B cell (primary cell): ENCODE measurements at regions not wholly inside any gene's neighbourhood (a gene's known extent, or its start where the extent isn't known, plus 50 kb on each side); places are given as distances from the start of the nearest gene placed in this dataset.

ENCODE experiments used
- ATAC-seq: fragments of 200-7000 bp; cut with Tn5 transposase; one replicate; pipeline ENCODE4 v1.10.0; 2021; ENCODE audit warnings: low read depth, mild to moderate bottlenecking, moderate number of reproducible peaks, moderate library complexity
- CTCF ChIA-PET: fragments of 350-600 bp; sonication (Branson Sonifier 250); formaldehyde crosslinking; loops from one replicate; lab custom pipeline; 2021; ENCODE audit warnings: antibody characterized with exemption, inconsistent platforms; lab: Charles Lee
- POLR2A ChIA-PET: fragments of 350-600 bp; sonication (Branson Sonifier 250); formaldehyde crosslinking; loops from one replicate; lab custom pipeline; 2021; ENCODE audit warnings: antibody characterized with exemption; lab: Charles Lee
- DNase-seq: peaks from one replicate; pipeline ENCODE4 v3.0.0; 2013
- H2AFZ ChIP-seq: 2 replicates; pipeline ENCODE4 v1.6.1; 2012; ENCODE audit warnings: mild to moderate bottlenecking, low read depth, low read length; ENCODE audit not compliant: insufficient read depth, poor library complexity, severe bottlenecking
- H3K27ac ChIP-seq, 2 donors: 1 replicate in 1 of 2; 2 replicates in 1 of 2; pipeline ENCODE4 v1.5.1; 2012 to 2013; ENCODE audit warnings: low read length in 2 of 2, mild to moderate bottlenecking in 2 of 2, moderate library complexity in 1 of 2
- H3K27me3 ChIP-seq, 4 experiments: fragments of 200-600 bp in 1 of 4; sonication (generic) in 1 of 4; replicated peaks in 1 of 4; 1 replicate in 2 of 4; 2 replicates in 2 of 4; pipeline versions ENCODE4 v1.6.1 to v1.7.0; 2013 to 2016; ENCODE audit warnings: low read length in 3 of 4, mild to moderate bottlenecking in 2 of 4, mixed read lengths in 1 of 4, moderate library complexity in 1 of 4; ENCODE audit not compliant: insufficient read depth in 4 of 4, control insufficient read depth in 3 of 4; ENCODE audit errors: control extremely low read depth in 1 of 4
- H3K36me3 ChIP-seq, 2 experiments: replicated peaks in 1 of 2; 1 replicate in 1 of 2; 2 replicates in 1 of 2; pipeline versions ENCODE4 v1.6.1 to v1.7.1; 2013; ENCODE audit warnings: low read length in 1 of 2; ENCODE audit not compliant: insufficient read depth in 2 of 2, control insufficient read depth in 1 of 2; ENCODE audit errors: control extremely low read depth in 1 of 2, extremely low read depth in 1 of 2
- H3K4me1 ChIP-seq, 2 donors: fragments of 200-600 bp in 1 of 2; sonication (generic) in 1 of 2; 1 replicate in 1 of 2; 2 replicates in 1 of 2; pipeline versions ENCODE4 v1.5.1 to v1.6.1; 2013 to 2017; ENCODE audit warnings: low read length in 2 of 2; ENCODE audit not compliant: control insufficient read depth in 2 of 2, insufficient read depth in 2 of 2
- H3K4me2 ChIP-seq: replicated peaks from 2 replicates; pipeline ENCODE3; 2012; ENCODE audit warnings: mild to moderate bottlenecking, low read depth, low read length; ENCODE audit not compliant: poor library complexity, severe bottlenecking
- H3K4me3 ChIP-seq, 5 experiments: fragments of 200-600 bp in 1 of 5; sonication (generic) in 1 of 5; 1 replicate in 3 of 5; 2 replicates in 2 of 5; pipeline versions ENCODE4 v1.5.1 to v1.7.0; 2011 to 2016; ENCODE audit warnings: low read length in 4 of 5, mild to moderate bottlenecking in 4 of 5, low read depth in 2 of 5, control low read depth in 1 of 5, moderate library complexity in 1 of 5; ENCODE audit not compliant: insufficient read depth in 1 of 5; ENCODE audit errors: control extremely low read depth in 1 of 5, extremely low read depth in 1 of 5
- H3K79me2 ChIP-seq: fragments of 200-600 bp; sonication (generic); one replicate; pipeline ENCODE4 v1.6.0; 2016; ENCODE audit warnings: low read length; ENCODE audit not compliant: control insufficient read depth, insufficient read depth
- H3K9ac ChIP-seq: fragments of 200-600 bp; sonication (generic); 2 replicates; pipeline ENCODE4 v1.6.1; 2017; ENCODE audit warnings: mild to moderate bottlenecking, low read length, moderate library complexity
- H3K9me3 ChIP-seq, 3 donors: one replicate each; pipeline versions ENCODE4 v1.6.1 to v1.7.1; 2013; ENCODE audit warnings: low read length in 2 of 3; ENCODE audit not compliant: control insufficient read depth in 2 of 3, insufficient read depth in 1 of 3; ENCODE audit errors: control extremely low read depth in 1 of 3
- H4K20me1 ChIP-seq: 2 replicates; pipeline ENCODE4 v1.6.0; 2012; ENCODE audit warnings: mild to moderate bottlenecking, low read length; ENCODE audit not compliant: insufficient read depth, control insufficient read depth, poor library complexity, severe bottlenecking
- H3K27ac Mint-ChIP-seq: one replicate; pipeline ENCODE4 v1.8.0; 2021; ENCODE audit warnings: mixed read lengths
- H3K27me3 Mint-ChIP-seq: one replicate; pipeline ENCODE4 v1.8.0; 2021; ENCODE audit warnings: mixed read lengths
- H3K4me1 Mint-ChIP-seq: one replicate; pipeline ENCODE4 v1.8.0; 2021; ENCODE audit warnings: mixed read lengths
- H3K4me3 Mint-ChIP-seq: one replicate; pipeline ENCODE4 v1.8.0; 2021; ENCODE audit warnings: mixed read lengths
- H3K9me3 Mint-ChIP-seq: one replicate; pipeline ENCODE4 v1.8.0; 2022; ENCODE audit warnings: mixed read lengths; ENCODE audit not compliant: insufficient read depth
- CTCF ChIP-seq: fragments of 200-600 bp; IDR thresholded peaks from one replicate; pipeline ENCODE4 v1.8.0; 2022; ENCODE audit warnings: antibody characterized with exemption, mild to moderate bottlenecking
- EZH2 ChIP-seq: IDR thresholded peaks from 2 replicates; pipeline ENCODE4 v1.6.1; 2012; ENCODE audit warnings: borderline replicate concordance, low read depth, mild to moderate bottlenecking, moderate library complexity, low read length; ENCODE audit not compliant: insufficient read depth, poor library complexity, severe bottlenecking
- WGBS: methylation state at CpG from one replicate; pipeline ENCODE4 v1.1.5; 2013; ENCODE audit warnings: missing lambda C conversion rate; ENCODE audit not compliant: insufficient coverage; 5-methylcytosine and 5-hydroxymethylcytosine counted together
- intact Hi-C: fragments of 100-400 bp; cut with micrococcal nuclease; formaldehyde crosslinking; loops from one replicate; pipeline ENCODE4 v1.10.0; 2022

- no peak overlapping the region for H3K27ac ChIP-seq
- H3K4me1 Mint-ChIP-seq: no peaks in the 10 kb centered on the region
- no peak overlapping the region for H3K4me2 ChIP-seq
- no peak overlapping the region for H3K9ac ChIP-seq
- H3K9me3 Mint-ChIP-seq: no peaks in the 10 kb centered on the region
- no peaks in the 10 kb centered on the region for H3K79me2 ChIP-seq
- H2AFZ ChIP-seq: no peak overlapping the region
- ChIA-PET POLR2A (no interaction called here), CTCF (no interaction called here)
- H3K27ac Mint-ChIP-seq: no peak overlapping the region
- H3K27me3 ChIP-seq: no peaks in the 10 kb centered on the region
- DNase-seq: no peak
- no peak overlapping the region for H3K4me3 ChIP-seq
- TF ChIP-seq CTCF: no peak
- no peak for TF ChIP-seq EZH2
- intact Hi-C loops: no loop called here
- H3K4me3 Mint-ChIP-seq: no peak overlapping the region
- no peaks in the 10 kb centered on the region for H3K36me3 ChIP-seq
- ATAC-seq: no peak
- H3K9me3 ChIP-seq: peaks cover 0 to 4% (median 0%) of the 10 kb centered on the region in 3 donors
- H3K4me1 ChIP-seq: no peaks in the 10 kb centered on the region
- H4K20me1 ChIP-seq: no peaks in the 10 kb centered on the region
- no CpG with 5 or more reads among the region's 1 CpG for WGBS
- peaks cover 4% of the 10 kb centered on the region for H3K27me3 Mint-ChIP-seq
Observed at GRCh38 chr1:99591886-99592285, 54.0 kb upstream of the PALMD start.

- H3K79me2 ChIP-seq: no peaks in the 10 kb centered on the region
- Mint-ChIP-seq H3K9me3 (no peaks in the 10 kb centered on the region), H3K27me3 (no peaks in the 10 kb centered on the region), H3K4me1 (no peaks in the 10 kb centered on the region), H3K27ac (no peak overlapping the region), H3K4me3 (no peak overlapping the region)
- intact Hi-C loops: no loop called here
- WGBS: no CpG with 5 or more reads among the region's 2 CpGs
- DNase-seq (no peak), ATAC-seq (no peak)
- TF ChIP-seq CTCF (no peak), EZH2 (no peak)
- H3K27ac ChIP-seq: no peak overlapping the region
- H3K4me2 ChIP-seq: no peak overlapping the region
- ChIA-PET POLR2A (no interaction called here), CTCF (no interaction called here)
- no peak overlapping the region for H3K4me3 ChIP-seq
- H3K9me3 ChIP-seq: peaks cover 0 to 4% (median 0%) of the 10 kb centered on the region in 3 donors
- H3K36me3 ChIP-seq: no peaks in the 10 kb centered on the region
- H3K9ac ChIP-seq: no peak overlapping the region
- no peaks in the 10 kb centered on the region for H3K27me3 ChIP-seq
- no peaks in the 10 kb centered on the region for H3K4me1 ChIP-seq
- no peak overlapping the region for H2AFZ ChIP-seq
- H4K20me1 ChIP-seq: no peaks in the 10 kb centered on the region
Observed at GRCh38 chr1:99594205-99594604, 51.7 kb upstream of the PALMD start.
